NCI-H2081 (cell line): ENCODE measurements at regions not wholly inside any gene's neighbourhood (a gene's known extent, or its start where the extent isn't known, plus 50 kb on each side); places are given as distances from the start of the nearest gene placed in this dataset.

Experiments used
- DNase-seq, 2 experiments: peaks; one replicate each; lab custom pipeline; 2025; lab: John Stamatoyannopoulos, UW

DNA sequence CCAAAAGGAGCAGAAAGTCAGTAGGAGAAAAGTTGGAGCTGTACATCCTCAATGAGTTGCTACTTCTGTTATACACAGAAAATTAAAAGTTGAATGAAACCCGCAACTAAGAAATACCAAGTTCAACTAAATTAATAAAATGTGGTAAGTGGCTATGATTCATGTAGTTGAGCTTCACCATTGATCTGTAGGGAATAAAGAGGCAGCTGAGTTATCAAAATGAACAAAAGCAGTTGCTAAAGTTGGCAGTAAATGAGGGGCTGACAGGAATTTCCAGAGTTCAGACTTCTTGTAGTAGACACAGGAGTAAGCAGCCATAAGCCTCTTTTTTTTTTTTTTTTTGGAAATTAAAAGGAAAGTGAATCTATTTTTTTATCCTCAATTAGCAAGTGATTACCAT is 234.6 kb downstream of the POSTN start:
- no peak for DNase-seq

GRCh38 chr13:37361608-37362007 is 237.0 kb downstream of the POSTN start:
- no peak for DNase-seq

- DNase-seq, result no peak
Observed at GRCh38 chr13:37360556-37360955, 238.0 kb downstream of the POSTN start.

DNA sequence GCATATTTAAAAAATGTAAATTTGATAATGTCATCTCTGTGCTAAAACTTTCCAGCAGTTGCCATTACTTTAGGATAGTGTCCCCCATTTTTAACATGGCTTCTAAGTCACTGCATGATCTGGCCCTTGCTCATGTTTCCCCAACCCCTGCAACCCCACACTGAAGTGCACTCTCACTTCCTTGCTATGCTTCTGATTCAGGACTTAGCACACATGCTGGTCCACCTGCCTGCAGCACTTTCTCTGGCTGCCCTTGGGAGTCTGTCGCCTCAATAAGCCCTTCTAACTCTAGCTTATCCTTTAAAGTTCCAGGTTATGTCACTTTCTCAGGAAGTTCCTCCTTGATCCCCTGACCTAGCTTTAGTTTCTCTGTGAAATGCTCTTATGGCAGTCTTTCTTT is 241.0 kb downstream of the POSTN start:
- DNase-seq, result no peak

GRCh38 chr13:37353911-37354310 is 244.7 kb downstream of the POSTN start:
- DNase-seq, result no peak

GRCh38 chr13:37351211-37351610 is 245.7 kb upstream of the CSNK1A1L start:
- no peak for DNase-seq

GRCh38 chr13:37349916-37350315 is 244.5 kb upstream of the CSNK1A1L start:
- no peak for DNase-seq

DNA sequence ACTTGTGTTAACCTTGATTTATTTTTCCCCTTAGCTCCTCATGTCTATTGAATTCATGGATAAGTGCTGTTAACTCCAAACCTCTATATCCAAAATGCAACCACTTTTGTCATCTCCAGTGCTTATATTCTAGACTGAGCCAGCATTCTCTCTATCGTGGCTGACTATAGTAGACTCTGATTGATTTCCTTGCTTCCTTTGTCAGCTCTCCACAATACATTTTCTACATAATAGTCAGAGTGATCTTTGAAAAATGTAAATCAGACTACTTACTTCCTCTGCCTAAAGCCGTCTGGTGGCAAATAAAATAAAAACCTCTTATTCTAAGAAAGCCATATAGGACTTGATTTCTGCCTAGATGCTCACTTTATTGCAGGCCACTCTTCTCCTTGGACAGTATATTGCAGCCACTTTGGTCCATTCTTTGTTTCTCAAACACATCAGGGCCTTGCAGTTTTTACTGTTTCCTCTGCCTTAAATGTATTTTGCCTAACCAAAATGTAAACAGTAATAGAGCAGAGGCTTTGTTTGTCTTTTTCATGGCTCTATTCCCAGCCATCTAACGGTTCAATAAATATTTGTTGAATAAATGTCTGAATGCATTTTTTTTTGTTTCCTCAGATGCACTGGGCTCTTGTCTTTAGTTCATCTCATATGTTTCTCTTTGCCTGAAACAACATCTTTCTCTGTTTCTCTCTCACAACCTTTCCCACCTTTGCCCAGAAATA is 243.6 kb upstream of the CSNK1A1L start:
- DNase-seq, result peak in 1 of 2 experiments; percentile 62

GRCh38 chr13:37345869-37346268 is 240.4 kb upstream of the CSNK1A1L start:
- no peak for DNase-seq

- DNase-seq, result no peak
Observed at GRCh38 chr13:37345391-37345790, 239.9 kb upstream of the CSNK1A1L start.

DNA sequence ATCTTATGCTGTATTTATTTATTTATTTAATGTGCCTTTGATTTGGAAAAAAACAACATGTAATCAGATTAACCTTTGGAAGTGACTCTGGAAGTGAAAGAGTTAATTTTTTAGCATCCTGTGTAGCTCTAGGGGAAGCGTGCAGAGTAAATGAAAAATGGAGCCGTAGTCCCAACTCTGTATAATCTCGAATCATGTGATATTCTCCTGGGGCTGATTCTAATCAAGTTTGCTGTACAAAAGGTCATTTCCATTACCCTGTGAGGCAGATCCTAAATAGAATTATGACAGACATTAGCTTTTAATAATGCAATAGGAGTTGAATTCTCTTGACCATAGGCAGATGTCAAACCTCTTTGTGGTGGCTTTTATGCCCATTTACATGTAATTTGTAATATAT is 238.6 kb upstream of the CSNK1A1L start:
- no peak for DNase-seq

DNA sequence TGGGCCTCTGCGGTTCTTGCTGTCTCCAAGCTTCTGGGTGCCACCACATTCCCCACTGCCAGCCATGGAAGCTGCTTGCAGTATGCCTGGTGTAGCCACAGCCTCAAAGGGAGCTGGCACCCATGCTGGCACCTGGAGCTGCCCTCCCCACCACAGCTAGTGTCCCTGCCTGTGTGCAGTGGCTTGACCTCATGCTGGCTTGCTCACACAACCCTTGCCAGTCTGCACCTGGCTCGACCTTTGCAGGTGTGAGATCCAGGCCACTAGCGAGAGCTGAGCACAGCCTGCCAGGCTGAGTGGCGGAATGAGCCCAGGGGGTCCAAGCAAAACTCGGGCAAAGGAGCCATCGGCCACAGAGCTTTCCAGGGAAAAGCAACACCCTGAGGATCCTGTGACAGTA is 236.7 kb upstream of the CSNK1A1L start:
- no peak for DNase-seq

GRCh38 chr13:37340901-37341670 is 235.6 kb upstream of the CSNK1A1L start:
- DNase-seq, result no peak

DNA sequence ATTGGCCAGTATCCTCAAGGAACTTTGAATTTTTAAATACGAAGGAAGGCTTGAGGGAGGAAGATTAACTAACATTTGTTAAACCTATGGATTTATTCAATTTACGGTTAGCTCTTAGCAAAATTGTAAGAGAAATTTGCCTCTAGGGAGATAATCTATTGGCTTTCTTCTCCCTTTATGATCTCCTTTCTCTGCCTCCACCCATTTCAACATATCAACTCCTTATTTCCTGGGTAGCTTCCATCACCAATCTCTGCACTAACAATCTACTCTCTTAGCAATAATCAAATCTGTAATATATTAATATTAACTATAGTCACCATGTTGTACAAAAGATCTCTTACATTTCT is 233.9 kb upstream of the CSNK1A1L start:
- no peak for DNase-seq

DNA sequence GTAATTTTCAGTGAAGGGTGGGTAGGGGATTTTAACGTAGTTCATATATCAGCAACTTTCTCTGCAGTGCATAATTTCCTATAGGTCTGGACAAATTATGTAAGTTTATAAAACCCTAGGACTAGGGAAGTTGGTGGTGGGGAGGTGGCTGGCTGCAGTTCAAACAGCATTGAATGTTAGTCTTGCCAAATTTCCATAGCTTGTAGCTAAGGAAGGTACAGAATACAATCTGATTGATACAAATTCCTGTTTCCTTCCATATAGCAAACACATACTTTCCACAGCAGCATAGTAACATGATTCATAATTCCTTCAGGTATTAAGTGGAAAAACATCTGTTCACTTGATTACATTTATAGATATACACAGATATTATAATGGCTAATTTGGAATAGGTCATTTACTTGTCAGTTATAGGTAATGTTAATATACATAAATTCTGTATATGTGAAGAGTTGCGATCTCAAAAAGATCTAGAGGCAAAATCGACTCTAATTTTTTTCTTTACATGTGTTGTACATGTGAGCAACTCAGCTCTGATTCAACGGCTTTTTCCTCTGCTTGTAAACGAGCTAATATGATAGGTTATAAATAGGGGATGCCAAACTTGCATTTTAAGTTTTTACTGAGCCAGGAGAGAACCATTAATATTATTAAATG is 233.4 kb upstream of the CSNK1A1L start:
- no peak for DNase-seq

- no peak for DNase-seq
Observed at GRCh38 chr13:37326334-37326733, 220.9 kb upstream of the CSNK1A1L start.

DNA sequence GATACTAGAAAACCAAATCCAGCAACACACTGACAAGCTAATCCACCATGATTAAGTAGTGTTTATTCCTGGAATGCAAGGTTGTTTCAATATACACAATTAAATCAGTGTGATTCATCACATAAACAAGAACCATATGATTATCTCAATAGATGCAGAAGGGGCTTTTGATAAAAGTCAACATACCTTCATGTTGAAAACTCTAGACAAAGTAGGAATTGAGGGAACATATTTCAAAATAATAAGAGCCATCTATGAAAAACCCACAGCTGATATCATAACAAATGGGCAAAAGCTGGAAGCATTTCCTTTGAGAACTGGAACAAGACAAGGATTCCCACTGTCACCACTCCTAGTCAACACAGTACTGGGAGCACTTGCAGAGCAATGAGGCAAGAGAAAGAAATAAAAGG is 213.6 kb upstream of the CSNK1A1L start:
- DNase-seq, result no peak

- DNase-seq, result no peak
Observed at GRCh38 chr13:37316935-37317334, 211.5 kb upstream of the CSNK1A1L start.

DNA sequence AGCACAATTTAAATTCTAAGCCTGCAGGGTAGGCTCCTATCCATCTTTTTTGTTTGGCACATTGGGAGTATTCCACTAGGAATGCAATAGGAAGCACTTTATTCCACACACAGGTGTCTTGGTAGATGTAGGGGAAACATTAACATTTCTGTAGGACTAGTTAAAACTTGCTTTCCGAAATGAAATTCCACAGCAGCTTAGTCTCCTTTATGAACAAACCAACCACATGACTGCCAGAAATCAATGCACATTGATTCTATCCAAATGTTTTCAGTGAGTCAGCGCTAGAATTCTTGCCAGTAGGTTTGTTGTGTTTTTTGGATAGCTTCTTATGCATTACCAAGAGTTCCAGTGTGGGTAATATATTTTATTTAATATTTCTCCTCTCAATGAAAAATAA is 207.9 kb upstream of the CSNK1A1L start:
- no peak for DNase-seq

GRCh38 chr13:37306778-37307544 is 201.5 kb upstream of the CSNK1A1L start:
- no peak for DNase-seq

GRCh38 chr13:37303606-37304005 is 198.1 kb upstream of the CSNK1A1L start:
- DNase-seq, result no peak

DNA sequence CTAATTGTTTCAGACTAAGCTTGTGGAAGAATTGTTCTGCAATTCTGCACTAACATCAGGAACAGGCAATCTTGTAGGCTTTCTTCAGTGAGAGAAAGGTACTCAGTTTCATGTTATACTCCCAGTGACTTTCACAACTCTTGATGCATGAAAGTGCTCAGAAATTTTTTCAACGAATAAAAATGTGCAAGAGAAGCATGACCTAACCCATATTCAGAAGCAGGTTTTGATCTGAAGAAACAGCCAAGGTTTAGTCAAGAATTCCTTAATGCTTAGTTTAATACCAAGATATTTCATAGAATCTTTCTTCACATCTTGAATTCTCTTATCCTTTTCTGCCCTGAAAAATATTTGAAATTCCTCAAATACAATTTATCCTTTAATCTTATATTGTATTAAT is 197.2 kb upstream of the CSNK1A1L start:
- DNase-seq, result no peak
